ENCODE measurements at regions not wholly inside any gene's neighbourhood (a gene's known extent, or its start where the extent isn't known, plus 50 kb on each side); places are given as distances from the start of the nearest gene placed in this dataset.

DNA sequence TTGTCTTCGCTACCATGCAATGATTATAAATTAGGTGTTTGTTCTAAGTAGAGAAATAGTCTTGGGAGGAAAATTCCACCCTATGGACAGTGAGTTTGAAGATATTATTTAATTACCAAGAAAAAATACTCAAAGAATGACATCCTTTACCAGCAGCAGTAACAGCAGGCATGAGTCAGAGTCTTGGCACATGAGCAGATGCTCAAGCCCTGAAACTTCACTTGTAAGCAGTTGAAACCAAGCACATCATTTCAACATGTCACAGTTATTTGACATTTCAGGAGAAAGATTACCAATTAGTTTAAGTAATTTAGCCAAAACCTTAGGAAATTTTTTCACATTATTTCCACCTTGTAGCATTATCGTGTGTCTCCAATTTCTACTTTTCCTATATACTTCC, 99.2 kb downstream of the C12orf50 start:
- no peak for FAIRE-seq

DNA sequence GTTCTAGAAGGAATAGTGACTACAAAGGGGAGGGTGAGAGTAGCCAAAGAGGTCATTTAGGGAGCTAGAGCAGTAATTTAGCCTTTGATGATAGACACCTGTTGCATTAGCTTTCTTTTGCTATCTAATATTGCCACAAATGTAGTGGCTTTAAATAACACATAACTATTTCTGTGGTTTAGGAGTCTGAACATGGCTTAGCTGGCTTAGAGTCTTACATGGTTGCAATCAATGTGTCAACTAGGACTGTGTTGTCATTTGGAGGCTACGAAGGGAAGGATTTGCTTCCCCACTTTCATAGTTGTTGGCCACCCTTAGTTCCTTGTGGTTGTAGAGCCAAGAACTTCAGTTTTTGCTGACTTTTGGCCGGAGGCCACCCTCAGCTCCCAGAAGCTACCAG, 99.9 kb downstream of the C12orf50 start:
- FAIRE-seq = no peak

DNA sequence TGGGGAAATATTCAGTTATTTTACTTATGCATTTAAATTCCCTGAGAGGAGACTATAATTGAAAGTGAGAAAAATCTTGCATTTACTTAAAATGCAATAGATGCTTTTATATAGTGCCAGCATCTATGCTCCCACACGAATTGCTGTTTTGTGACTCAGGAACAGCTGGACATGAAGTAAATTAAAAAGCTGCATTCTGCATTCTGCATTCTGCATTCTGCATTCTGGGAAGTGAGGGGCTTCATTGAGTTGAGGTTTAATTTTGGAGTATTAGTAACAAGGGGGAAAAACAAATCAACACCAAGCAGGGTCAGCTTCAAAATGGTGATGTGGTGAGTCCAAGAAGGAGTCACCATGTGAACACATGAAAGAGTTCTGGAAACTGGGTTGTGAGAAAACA, 101.2 kb downstream of the C12orf50 start:
- no peak for FAIRE-seq

DNA sequence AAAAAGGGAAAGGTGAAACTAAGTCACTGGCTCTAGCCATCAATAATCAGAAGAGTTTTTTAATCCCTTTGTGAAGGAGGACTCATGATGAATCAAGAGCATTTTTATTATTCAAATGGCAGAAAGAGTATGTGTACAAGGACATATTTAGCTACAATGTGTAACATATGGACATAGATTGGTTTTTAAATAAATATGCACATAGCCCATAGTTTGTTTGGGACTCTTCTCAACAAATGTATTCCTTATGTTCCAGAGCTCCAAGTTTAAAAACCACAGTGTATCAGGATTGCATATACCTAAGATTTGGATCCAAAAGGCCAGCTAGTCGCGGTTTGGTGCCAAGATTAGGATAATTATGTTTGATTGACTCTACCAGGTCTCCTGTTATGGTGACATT, 104.2 kb downstream of the C12orf50 start:
- no peak for FAIRE-seq

DNA sequence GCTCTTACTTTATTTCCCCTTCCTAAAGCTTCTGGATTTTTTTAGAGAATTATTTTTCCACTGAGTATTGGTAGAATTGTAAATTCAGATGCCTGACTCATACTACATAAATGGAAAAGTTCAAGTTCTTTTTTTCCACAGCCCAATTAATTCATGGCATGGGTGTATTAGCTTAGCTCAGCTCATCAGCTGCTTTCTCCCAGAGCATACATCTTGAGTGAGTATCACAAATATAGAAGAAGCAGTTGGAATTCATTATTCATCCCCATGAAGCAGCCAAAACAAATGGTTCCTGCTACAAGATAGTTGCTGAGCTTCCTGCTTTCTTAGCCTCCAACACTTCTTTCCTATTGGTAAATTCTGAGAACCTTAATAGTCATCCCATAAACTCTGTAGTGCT, 105.1 kb downstream of the C12orf50 start:
- no peak for FAIRE-seq

DNA sequence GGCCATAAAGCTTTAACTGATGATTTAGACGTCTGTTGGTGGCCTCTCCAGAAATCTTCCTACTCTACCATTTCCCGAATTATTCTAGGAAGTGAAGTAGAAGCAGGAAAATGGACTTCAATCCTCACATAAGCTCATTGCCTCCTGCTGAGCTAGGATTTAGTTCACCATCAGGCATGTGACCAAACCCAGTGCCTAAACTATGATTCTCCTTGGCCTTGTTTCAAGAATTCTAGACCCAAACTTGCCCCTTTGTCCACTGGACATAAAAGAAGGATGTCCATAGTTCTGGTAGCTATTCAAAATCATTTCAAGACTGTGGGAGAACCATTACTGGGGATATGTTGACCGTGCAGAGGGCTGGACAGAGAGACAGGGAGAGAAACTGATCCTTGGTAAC, 105.8 kb downstream of the C12orf50 start:
- FAIRE-seq = no peak

DNA sequence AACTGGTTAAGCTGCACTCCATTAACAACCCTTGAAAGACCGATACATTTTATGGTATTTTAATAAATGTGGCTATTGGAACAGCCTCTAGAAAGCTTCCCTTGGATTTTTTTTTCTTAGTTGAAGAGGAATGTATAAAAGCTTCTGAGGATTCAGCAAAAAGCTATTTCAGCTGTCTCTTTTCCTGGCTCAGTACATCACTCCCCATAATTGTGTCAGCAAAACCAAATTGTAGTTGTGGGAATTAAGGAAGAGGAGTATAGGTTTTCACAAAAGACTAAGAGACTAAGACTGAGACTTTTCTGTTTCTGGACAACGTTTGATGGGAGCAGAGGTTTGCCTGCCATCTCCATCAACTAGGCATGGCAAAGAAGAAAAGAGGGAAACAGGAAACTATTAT, 106.5 kb downstream of the C12orf50 start:
- FAIRE-seq = no peak

DNA sequence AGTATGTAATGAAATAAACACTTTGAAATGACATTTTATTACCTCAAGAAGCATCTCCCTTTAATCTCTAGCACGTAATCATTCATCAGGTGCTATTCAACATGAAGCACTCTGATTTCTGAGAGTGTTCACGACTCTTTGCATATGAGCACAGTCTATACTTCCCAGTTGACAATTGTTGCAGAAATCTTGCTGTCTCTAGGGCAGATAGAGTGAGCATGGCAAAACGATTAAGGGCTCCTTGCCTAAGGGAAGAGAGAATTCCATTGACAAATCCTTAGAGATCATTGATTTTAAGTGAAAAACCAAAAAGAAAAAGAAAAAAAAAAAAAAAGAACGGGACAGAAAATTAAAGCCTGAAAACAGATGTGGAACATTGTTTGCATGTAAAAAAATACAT, 107.6 kb downstream of the C12orf50 start:
- FAIRE-seq = no peak

DNA sequence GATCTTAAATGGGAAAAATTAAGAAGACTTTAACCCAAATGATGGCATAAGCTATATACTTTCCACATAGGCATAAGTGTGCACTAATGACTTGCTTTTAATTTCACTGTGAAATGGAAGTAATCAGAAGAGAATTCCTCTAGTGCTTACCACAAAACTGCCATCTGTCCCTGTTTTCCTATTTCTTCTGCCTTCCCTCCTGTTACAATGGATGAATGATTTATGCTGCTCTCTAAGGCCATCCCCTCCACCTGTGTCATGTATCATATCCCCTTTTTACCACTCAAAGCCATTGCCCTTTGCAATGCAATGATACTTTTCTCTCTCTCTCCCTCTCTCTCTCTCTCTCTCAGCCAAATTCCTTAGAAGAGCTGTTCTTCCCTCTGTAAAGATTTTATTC, 109.1 kb downstream of the C12orf50 start:
- no peak for FAIRE-seq

DNA sequence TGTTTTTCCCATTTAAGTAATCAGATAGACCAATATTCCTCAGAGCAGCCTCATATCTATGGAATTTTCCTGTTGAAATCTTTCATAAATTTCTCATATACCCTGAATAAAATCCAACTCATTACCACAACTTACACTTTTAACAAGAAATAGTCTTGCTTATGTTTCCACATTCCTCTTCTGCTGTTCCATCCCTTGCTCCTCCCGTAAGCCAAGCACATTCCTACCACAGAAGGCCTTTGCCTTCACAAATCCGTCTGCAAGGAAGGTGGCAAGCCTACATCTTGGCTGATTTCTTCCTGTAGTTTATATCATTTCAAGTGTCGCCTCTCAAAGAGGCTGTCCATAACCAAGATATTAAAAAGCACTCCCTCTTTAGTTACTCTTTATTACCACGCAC, 127.7 kb downstream of the C12orf50 start:
- FAIRE-seq = no peak

DNA sequence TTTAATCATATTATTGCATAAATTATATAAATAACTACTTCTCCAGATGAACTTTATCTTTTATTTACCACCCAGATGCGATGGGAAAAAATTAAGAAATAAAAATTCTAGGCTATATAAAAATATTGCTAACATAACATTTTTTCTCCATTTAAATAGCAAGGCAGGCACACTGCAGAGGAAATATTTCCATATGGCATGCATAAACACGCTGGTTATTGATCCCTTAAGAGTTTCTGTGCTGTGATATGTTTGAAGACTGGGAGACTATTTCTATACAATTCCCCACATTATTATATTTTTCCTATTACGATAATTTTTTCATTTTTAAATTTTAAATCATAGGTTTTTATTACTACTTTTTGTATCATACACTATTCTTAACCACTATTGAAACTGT, 131.5 kb downstream of the C12orf50 start:
- peak; percentile 40 for FAIRE-seq

DNA sequence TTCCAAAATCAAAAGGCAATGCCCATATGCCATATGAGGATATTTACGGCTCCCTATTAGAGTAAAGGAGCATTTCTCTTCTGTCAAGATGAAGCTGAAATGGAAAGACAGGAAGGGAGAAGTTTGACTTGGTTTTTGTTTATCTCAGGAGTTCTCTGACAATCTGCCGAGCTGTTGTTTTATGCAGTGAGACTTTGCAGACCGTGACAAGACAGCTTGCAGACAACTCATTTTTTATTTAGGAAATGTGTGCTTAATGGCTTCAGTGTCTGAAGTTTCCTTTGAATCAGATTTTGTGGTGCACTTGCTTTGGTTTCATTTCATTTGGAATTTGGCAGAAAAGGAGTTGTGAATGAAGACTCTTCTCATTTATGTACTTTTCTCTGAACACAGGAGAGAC, 145.4 kb downstream of the C12orf50 start:
- no peak for FAIRE-seq

DNA sequence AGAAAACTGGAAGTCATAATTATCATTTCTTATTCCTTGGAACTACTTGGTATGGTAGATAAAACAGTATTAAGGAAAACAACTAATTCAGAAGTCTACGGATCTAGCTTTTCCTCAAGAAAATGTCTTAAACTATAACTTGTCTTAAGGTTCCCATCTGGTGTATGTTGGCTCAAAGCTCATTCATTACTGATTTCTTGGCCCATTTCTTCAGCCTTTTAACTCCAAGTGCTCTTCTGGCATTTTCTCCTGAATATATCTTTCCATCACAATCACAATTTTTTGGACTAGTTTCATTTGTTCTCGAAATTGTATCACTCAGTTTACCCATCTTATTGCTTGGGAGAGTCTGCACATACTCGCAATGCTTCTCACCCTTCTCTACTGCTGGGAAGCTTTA, 150.1 kb downstream of the C12orf50 start:
- FAIRE-seq = no peak

DNA sequence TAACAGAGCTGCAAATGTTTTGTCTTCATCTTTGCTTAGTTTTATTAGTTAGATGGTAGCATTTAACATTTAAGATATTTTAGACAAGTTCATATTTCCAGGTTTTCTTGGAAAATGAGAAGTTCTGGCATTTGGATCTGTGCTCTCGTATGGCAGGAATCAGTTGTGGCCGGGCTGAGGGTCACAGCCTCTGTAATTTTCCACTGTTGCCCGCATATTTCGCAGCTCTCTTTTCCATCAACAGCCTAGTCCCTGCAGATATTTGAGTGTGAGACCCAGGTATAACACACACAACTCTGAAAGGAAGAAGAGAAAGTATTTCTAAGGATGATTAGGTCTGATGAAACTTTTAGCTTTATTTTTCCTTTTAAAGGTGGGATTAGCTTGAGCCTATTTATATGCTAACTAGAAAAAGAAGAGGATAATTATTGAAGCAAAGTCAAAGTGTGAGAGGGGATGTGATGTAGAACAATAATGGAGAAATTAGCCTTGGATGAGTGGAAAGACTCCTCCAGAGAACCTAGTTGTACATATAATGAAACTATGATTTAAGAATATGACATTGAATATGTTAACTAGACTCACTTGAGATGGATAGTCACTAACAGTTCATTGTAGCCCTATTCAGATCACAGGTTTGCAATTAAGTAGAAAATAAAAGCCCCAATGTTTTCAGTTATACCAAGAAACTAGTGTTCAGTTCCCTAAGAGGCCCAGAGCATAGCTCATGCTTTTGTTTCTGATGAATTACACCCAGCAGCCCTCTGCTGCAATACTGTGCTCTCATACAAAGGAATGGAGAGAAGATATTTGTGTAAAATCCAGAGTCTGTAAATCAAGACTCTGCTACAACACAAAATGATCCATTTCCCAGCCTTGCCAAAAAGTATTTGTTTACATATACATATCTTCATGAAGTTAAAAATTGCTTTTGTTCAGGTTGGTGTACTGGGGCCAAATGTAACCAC, 158.4 kb downstream of the C12orf50 start:
- no peak for FAIRE-seq

DNA sequence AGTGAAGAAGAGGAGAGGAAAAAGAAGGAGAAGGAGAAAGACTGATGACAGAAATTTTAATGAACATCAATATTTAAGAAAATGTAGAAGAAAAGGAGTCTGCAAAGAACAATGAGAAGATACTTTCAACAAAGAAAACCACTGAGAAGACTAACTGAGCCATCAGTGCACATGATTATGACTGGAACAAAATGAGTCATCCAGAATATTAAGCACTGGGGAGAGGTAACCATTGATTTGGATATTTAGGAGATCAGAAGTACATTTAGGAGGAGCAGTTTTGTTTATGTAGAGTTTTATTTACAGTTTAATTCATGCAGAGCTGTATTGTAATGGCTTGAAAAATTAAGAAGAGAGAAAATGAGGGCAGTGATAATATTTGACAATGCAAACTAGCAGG, 159.1 kb downstream of the C12orf50 start:
- FAIRE-seq = no peak

DNA sequence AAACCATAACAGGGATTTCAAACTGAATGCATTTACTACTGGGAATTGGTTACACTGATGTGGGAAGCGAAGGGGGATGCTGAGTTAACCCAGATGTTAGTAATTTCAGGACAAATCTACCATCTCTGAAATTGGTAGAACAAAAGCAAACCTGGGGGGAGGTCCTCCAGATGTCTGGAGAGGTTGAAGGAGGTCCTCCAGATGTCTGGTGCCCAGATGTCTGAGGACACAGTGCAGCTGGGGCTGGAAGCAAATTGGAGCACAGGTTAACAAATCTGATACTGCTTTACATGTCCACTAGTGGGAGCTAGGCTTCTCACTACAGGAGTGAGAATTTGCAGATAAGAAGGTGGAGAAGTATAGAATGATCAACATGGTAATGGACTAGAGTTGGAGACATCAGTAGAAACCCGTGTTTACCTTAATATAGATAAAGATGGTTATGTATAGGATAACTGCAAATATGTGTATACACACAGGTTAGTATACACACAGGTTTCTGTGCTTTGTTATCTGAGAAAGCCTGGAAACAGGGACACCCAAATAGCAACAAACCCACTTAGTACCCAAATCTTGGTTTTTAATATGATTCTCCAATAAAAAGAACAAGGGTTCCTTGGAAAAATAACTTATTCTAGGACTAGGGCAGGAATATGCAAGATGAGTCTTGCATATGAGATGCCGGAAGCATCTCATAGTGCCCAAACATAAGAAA, 162.5 kb downstream of the C12orf50 start:
- FAIRE-seq = no peak

DNA sequence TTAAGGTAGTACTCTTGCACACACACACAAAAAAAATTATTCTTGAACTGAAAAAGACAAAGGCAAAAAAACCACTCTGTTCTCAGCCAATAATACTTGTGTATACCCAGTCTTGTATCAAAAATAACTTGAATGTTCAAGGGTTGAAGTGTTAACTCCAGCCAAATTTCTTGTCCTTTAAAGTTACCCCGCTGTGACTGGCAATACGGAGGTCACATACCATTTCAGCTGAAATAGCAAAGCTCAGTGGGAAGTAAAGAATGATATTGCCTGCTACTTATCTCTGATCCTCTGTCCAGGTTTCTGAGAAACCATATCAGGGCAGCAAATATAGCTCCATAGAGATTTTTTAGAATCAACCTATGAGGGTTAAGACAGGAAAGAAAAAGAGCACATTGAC, 167.4 kb downstream of the C12orf50 start:
- no peak for FAIRE-seq

DNA sequence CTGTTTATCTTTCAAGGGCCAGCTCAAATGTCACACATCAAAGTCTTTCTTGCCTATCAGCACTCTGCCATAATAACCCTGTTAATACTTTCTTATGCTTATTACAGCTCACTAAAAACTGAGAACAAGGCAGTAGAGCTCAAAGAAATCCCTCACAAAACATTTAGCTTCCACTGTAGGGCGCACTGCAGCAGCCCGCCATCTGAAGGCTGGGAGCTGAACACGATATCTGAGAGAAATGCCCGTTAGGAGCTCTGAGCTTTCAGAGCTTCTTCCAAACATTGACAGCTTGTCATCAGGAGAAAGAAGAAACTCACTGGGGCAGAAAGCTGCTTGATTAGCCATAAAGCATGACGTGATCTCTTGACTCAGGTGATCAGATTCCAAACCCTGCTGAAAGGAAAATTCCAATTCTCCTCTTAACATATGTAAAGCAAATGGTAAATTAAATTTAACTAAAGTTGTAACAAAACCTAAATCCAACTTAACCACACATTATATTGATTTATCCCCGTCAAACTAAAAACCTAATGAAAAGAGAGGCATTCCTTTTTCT, 175.7 kb downstream of the C12orf50 start:
- no peak for FAIRE-seq

DNA sequence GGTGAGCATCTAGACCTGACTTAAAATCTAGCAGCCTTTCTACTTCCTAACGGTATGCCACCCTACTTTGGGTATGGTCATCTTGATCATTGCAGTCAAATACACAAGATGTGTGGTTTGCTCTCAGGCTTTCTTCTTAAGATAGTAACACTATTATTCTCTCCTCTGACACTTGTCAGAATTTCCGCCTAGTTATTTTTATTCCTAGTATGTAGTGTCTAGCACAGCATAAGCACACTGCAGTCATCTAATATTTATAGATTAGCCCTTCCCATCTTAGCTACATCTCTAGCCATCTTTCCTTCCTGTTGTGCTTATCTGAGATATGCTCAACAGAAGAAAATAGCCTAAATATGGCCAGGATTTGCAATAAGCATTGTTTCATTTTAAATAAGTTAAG, 180.1 kb downstream of the C12orf50 start:
- no peak for FAIRE-seq

DNA sequence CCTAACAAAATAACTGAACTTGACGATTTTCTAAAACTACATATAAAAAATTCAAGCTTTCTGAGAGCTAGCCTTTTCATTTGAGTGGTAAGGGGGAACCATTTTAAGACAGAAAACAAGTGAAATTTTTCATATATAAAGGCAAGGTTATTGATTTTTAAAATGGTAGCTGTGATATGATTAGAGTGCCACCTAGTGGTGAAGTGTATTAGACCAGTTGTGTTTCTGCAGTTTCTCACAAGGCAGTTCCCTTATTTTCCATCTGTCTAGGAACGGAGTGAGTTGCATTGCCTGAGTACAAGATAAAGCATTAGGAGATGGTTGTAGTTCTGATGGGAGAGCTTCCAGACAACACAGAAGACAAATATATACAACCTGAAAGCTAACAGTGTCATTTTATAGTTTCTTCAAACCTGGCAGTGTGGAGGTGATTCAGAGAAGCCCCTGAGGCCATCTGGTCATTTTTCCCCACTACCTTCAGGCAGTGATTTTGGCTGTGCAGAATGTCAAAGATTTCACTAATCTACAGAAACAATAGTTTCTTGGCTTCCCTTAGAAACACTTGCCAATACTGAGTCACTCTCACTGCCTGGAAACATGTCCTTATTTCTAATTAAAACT, 180.8 kb downstream of the C12orf50 start:
- peak; percentile 83 for FAIRE-seq

DNA sequence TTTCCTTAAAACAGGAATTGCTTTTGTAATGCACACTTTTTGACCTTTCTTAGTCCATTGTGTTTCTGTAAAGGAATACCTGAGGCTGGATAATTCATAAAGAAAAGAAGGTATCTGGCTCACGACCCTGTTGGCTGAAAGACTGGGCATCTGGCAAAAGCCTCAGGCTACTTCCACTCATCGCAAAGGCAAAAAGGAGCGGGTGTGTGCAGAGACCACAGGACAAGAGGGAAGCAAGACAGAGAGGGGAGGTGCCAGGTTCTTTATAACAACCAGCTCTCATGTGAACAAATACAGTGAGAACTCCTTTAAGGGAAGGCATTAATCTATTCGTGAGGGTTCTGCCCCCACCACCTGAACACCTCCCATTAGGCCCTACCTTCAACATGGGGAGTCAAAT, 182.1 kb downstream of the C12orf50 start:
- FAIRE-seq = no peak

DNA sequence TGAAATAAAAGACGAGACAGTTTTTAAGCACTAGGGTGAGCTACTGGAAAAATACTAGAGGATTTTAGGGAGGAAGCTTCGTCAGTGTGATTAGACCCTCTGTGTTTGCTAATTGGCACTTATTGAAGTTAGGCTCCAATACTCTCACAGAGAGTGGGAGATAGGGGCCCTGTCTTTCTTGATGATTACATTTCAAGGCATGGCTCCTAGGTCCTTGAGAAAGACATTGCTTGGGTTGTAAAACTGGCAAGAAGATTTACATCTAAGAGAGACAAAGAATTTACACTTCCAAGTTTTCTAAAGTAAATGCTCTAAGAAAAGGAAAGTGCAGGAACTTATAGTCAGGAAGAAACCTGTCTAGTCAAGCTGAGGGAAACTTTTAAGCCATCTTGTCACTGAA, 183.2 kb downstream of the C12orf50 start:
- FAIRE-seq = no peak

DNA sequence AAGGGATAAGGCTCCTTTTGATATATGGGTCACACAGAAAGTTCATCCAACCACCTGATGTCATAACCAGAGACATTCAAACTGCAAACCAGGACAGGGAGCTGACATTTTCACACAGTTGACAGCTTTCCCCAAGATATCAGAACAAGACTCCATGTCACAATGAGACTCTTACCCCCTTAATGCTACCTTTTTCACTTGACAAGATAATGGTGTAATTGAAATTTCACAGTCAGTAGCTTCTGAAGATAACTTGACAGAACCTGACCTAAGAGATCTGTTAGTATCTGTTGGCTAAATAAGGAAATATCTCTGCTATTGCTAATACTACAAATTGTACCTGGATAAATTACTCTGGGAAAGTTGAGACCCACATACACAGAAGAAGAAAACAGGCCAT, 187.3 kb downstream of the C12orf50 start:
- FAIRE-seq = no peak

DNA sequence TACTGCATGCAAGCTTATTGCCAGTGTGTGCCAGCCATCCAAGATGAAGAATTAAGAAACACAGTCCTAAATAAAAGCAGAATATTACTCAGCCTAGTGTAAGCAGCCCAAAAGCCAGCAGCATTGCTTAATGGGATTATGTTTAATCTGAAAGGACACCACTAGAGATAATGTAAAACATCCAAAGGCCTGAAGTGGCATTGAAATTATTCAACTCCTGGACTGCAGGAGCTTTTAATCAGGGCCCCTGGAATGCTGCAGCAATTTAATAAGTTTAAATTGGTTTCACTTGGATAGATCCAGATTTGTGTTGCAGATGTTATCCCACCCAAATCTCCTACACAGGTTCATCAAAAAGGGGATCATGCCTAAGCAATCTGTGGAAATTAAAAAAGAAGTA, 193.0 kb downstream of the C12orf50 start:
- FAIRE-seq = no peak

Data from A204.1 (cell line).